Prostate gland (tissue), 2 donors: ENCODE measurements at regions not wholly inside any gene's neighbourhood (a gene's known extent, or its start where the extent isn't known, plus 50 kb on each side); places are given as distances from the start of the nearest gene placed in this dataset.

Source experiments
- CTCF ChIP-seq, 4 experiments: fragments of 200-600 bp in 2 of 4; fragments of 450-650 bp in 2 of 4; sonication (generic) in 2 of 4; IDR thresholded peaks; 1 replicate in 3 of 4; 2 replicates in 1 of 4; pipeline ENCODE4 v1.5.1; 2016 to 2019; ENCODE audit warnings: antibody characterized with exemption in 4 of 4, mild to moderate bottlenecking in 2 of 4, moderate library complexity in 2 of 4
- POLR2A ChIP-seq: fragments of 450-650 bp; IDR thresholded peaks from one replicate; pipeline ENCODE4 v1.6.1; 2016; ENCODE audit warnings: antibody characterized with exemption, mild to moderate bottlenecking

- TF ChIP-seq POLR2A (no peak), CTCF (IDR thresholded peaks at IDR 0.05) (no peak)
Observed at GRCh38 chr12:3416670-3417069, 74.3 kb upstream of the PRMT8 start.
